HepG2 (cell line): ENCODE measurements at regions not wholly inside any gene's neighbourhood (a gene's known extent, or its start where the extent isn't known, plus 50 kb on each side); places are given as distances from the start of the nearest gene placed in this dataset.

ENCODE experiments used
- AGO1 ChIP-seq: fragments of 200-400 bp; formaldehyde crosslinking; IDR thresholded peaks from 2 replicates; pipeline ENCODE4 v1.6.1; 2017; ENCODE audit warnings: mild to moderate bottlenecking, low read depth, low read length, moderate library complexity; ENCODE audit not compliant: poor library complexity, severe bottlenecking
- HMGA1 ChIP-seq: sonication (generic); formaldehyde crosslinking; conservative IDR thresholded peaks from 2 replicates; pipeline ENCODE4 v1.4.0; 2020; ENCODE audit warnings: missing genetic modification reagents
- PAWR ChIP-seq: sonication (generic); formaldehyde crosslinking; IDR thresholded peaks from 2 replicates; pipeline ENCODE4 v1.4.0; 2020; ENCODE audit warnings: missing genetic modification reagents, mild to moderate bottlenecking, borderline replicate concordance
- TF ChIP-seq, protein P1 (sequence below): sonication (generic); formaldehyde crosslinking; IDR thresholded peaks from 2 replicates; pipeline ENCODE4 v1.5.0; 2020; ENCODE audit warnings: mild to moderate bottlenecking, missing genetic modification reagents, borderline replicate concordance
- TF ChIP-seq, protein P2 (sequence below): sonication (generic); formaldehyde crosslinking; IDR thresholded peaks from 2 replicates; pipeline ENCODE4 v1.5.0; 2020; ENCODE audit warnings: mild to moderate bottlenecking, missing genetic modification reagents

DNA sequence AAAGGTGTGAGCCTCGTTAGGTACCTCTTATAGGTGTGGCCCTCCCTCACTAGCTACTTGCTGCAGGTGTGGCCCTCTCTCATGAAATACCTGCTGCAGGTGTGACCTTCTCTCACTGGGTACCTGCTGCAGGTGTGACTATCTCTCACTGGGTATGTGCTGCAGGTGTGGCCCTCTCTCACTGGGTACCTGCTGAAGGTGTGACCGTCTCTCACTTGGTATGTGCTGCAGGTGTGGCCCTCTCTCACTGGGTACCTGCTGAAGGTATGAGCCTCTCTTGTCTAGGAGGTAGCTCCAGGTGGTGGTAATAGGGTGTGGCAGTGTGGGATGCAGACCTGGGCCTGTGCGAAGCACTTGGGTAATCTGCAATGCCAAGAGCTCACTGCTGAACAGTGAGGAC is 170.7 kb upstream of the PLPP4 start (continued):
- TF ChIP-seq, protein P1, sequence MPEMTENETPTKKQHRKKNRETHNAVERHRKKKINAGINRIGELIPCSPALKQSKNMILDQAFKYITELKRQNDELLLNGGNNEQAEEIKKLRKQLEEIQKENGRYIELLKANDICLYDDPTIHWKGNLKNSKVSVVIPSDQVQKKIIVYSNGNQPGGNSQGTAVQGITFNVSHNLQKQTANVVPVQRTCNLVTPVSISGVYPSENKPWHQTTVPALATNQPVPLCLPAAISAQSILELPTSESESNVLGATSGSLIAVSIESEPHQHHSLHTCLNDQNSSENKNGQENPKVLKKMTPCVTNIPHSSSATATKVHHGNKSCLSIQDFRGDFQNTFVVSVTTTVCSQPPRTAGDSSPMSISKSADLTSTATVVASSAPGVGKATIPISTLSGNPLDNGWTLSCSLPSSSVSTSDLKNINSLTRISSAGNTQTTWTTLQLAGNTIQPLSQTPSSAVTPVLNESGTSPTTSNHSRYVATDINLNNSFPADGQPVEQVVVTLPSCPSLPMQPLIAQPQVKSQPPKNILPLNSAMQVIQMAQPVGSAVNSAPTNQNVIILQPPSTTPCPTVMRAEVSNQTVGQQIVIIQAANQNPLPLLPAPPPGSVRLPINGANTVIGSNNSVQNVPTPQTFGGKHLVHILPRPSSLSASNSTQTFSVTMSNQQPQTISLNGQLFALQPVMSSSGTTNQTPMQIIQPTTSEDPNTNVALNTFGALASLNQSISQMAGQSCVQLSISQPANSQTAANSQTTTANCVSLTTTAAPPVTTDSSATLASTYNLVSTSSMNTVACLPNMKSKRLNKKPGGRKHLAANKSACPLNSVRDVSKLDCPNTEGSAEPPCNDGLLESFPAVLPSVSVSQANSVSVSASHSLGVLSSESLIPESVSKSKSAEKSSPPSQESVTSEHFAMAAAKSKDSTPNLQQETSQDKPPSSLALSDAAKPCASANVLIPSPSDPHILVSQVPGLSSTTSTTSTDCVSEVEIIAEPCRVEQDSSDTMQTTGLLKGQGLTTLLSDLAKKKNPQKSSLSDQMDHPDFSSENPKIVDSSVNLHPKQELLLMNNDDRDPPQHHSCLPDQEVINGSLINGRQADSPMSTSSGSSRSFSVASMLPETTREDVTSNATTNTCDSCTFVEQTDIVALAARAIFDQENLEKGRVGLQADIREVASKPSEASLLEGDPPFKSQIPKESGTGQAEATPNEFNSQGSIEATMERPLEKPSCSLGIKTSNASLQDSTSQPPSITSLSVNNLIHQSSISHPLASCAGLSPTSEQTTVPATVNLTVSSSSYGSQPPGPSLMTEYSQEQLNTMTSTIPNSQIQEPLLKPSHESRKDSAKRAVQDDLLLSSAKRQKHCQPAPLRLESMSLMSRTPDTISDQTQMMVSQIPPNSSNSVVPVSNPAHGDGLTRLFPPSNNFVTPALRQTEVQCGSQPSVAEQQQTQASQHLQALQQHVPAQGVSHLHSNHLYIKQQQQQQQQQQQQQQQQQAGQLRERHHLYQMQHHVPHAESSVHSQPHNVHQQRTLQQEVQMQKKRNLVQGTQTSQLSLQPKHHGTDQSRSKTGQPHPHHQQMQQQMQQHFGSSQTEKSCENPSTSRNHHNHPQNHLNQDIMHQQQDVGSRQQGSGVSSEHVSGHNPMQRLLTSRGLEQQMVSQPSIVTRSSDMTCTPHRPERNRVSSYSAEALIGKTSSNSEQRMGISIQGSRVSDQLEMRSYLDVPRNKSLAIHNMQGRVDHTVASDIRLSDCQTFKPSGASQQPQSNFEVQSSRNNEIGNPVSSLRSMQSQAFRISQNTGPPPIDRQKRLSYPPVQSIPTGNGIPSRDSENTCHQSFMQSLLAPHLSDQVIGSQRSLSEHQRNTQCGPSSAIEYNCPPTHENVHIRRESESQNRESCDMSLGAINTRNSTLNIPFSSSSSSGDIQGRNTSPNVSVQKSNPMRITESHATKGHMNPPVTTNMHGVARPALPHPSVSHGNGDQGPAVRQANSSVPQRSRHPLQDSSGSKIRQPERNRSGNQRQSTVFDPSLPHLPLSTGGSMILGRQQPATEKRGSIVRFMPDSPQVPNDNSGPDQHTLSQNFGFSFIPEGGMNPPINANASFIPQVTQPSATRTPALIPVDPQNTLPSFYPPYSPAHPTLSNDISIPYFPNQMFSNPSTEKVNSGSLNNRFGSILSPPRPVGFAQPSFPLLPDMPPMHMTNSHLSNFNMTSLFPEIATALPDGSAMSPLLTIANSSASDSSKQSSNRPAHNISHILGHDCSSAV (CRISPR knock-in tag) = no peak
- TF ChIP-seq, protein P2, sequence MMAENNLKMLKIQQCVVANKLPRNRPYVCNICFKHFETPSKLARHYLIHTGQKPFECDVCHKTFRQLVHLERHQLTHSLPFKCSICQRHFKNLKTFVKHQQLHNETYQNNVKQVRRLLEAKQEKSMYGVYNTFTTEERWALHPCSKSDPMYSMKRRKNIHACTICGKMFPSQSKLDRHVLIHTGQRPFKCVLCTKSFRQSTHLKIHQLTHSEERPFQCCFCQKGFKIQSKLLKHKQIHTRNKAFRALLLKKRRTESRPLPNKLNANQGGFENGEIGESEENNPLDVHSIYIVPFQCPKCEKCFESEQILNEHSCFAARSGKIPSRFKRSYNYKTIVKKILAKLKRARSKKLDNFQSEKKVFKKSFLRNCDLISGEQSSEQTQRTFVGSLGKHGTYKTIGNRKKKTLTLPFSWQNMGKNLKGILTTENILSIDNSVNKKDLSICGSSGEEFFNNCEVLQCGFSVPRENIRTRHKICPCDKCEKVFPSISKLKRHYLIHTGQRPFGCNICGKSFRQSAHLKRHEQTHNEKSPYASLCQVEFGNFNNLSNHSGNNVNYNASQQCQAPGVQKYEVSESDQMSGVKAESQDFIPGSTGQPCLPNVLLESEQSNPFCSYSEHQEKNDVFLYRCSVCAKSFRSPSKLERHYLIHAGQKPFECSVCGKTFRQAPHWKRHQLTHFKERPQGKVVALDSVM (CRISPR knock-in tag) = no peak
- no peak for TF ChIP-seq HMGA1 (CRISPR knock-in tag)
- TF ChIP-seq PAWR (CRISPR knock-in tag) = no peak
- TF ChIP-seq AGO1 = no peak
